ENCODE measurements at regions not wholly inside any gene's neighbourhood (a gene's known extent, or its start where the extent isn't known, plus 50 kb on each side); places are given as distances from the start of the nearest gene placed in this dataset.
A peak's percentile ranks its signal among the peaks of the same experiment; 100 is the strongest.

GRCh38 chr2:62364791-62365528 lies 141.0 kb downstream of the TMEM17 start:
- no peak for DNase-seq

GRCh38 chr2:62363166-62363565 lies 142.8 kb downstream of the TMEM17 start:
- DNase-seq: no peak

GRCh38 chr2:62362561-62362960 lies 143.4 kb downstream of the TMEM17 start:
- no peak for DNase-seq

GRCh38 chr2:62361964-62362363 lies 144.0 kb downstream of the TMEM17 start:
- DNase-seq: no peak

GRCh38 chr2:62354771-62355561 lies 151.0 kb downstream of the TMEM17 start:
- no peak for DNase-seq

- DNase-seq: no peak
Measured at GRCh38 chr2:62352031-62352430, 154.0 kb downstream of the TMEM17 start.

GRCh38 chr2:62349788-62350187 lies 153.9 kb downstream of the B3GNT2 start:
- DNase-seq: no peak

GRCh38 chr2:62348700-62349099 lies 152.8 kb downstream of the B3GNT2 start:
- no peak for DNase-seq

GRCh38 chr2:62347563-62348270 lies 151.8 kb downstream of the B3GNT2 start:
- DNase-seq: no peak

GRCh38 chr2:62344472-62344871 lies 148.6 kb downstream of the B3GNT2 start:
- DNase-seq: no peak

- no peak for DNase-seq
Measured at GRCh38 chr2:62343636-62344337, 147.9 kb downstream of the B3GNT2 start.

- DNase-seq: no peak
Measured at GRCh38 chr2:62343206-62343605, 147.3 kb downstream of the B3GNT2 start.

- DNase-seq: no peak
Measured at GRCh38 chr2:62340994-62341484, 145.1 kb downstream of the B3GNT2 start.

GRCh38 chr2:62339837-62340236 lies 143.9 kb downstream of the B3GNT2 start:
- no peak for DNase-seq

- peak in 1 of 2 donors; percentile 16 for DNase-seq
Measured at GRCh38 chr2:62339413-62339812, 143.5 kb downstream of the B3GNT2 start.

- DNase-seq: no peak
Measured at GRCh38 chr2:62338111-62338510, 142.2 kb downstream of the B3GNT2 start.

GRCh38 chr2:62337403-62337802 lies 141.5 kb downstream of the B3GNT2 start:
- DNase-seq: no peak

- no peak for DNase-seq
Measured at GRCh38 chr2:62335612-62336011, 139.7 kb downstream of the B3GNT2 start.

- no peak for DNase-seq
Measured at GRCh38 chr2:62334440-62335058, 138.6 kb downstream of the B3GNT2 start.

GRCh38 chr2:62334009-62334408 lies 138.1 kb downstream of the B3GNT2 start:
- no peak for DNase-seq

GRCh38 chr2:62330959-62331358 lies 135.0 kb downstream of the B3GNT2 start:
- DNase-seq: no peak

- no peak for DNase-seq
Measured at GRCh38 chr2:62329797-62330196, 133.9 kb downstream of the B3GNT2 start.

Data from CD4-positive, alpha-beta T cell treated with Interferon alpha-2 for 1 hour (primary cell).